GM19452 (cell line): ENCODE measurements at regions not wholly inside any gene's neighbourhood (a gene's known extent, or its start where the extent isn't known, plus 50 kb on each side); places are given as distances from the start of the nearest gene placed in this dataset.
A peak's percentile ranks its signal among the peaks of the same experiment; 100 is the strongest.

Source experiments
- ATAC-seq: cut with Tn5 transposase; IDR thresholded peaks from one replicate; pipeline ENCODE4 v1.9.1; 2021; ENCODE audit not compliant: unreplicated experiment

GRCh38 chr5:89759802-89760201, 649.8 kb downstream of the CETN3 start:
- no peak for ATAC-seq

- no peak for ATAC-seq
Observed at GRCh38 chr5:89758146-89758545, 651.4 kb downstream of the CETN3 start.

- ATAC-seq = no peak
Observed at GRCh38 chr5:89756955-89757354, 652.6 kb downstream of the CETN3 start.

GRCh38 chr5:89755024-89755423, 654.5 kb downstream of the CETN3 start:
- ATAC-seq = no peak

- ATAC-seq = no peak
Observed at GRCh38 chr5:89735082-89735481, 674.5 kb downstream of the CETN3 start.

GRCh38 chr5:89733772-89734171, 675.8 kb downstream of the CETN3 start:
- ATAC-seq = no peak

- peak; percentile 55 for ATAC-seq
Observed at GRCh38 chr5:89729623-89730301, 679.8 kb downstream of the CETN3 start.

- ATAC-seq = no peak
Observed at GRCh38 chr5:89728750-89729149, 680.8 kb downstream of the CETN3 start.

- no peak for ATAC-seq
Observed at GRCh38 chr5:89728134-89728533, 681.4 kb downstream of the CETN3 start.

GRCh38 chr5:89724379-89725095, 685.0 kb downstream of the CETN3 start:
- no peak for ATAC-seq

- no peak for ATAC-seq
Observed at GRCh38 chr5:89723907-89724306, 685.6 kb downstream of the CETN3 start.

GRCh38 chr5:89722538-89722937, 687.0 kb downstream of the CETN3 start:
- no peak for ATAC-seq

- no peak for ATAC-seq
Observed at GRCh38 chr5:89721931-89722330, 687.6 kb downstream of the CETN3 start.

- no peak for ATAC-seq
Observed at GRCh38 chr5:89721353-89721752, 688.2 kb downstream of the CETN3 start.

- no peak for ATAC-seq
Observed at GRCh38 chr5:89712134-89712700, 697.3 kb downstream of the CETN3 start.

GRCh38 chr5:89711526-89711925, 698.0 kb downstream of the CETN3 start:
- ATAC-seq = no peak

GRCh38 chr5:89710006-89710405, 699.5 kb downstream of the CETN3 start:
- no peak for ATAC-seq

GRCh38 chr5:89707891-89708290, 701.7 kb downstream of the CETN3 start:
- no peak for ATAC-seq

- no peak for ATAC-seq
Observed at GRCh38 chr5:89706731-89707130, 702.8 kb downstream of the CETN3 start.

GRCh38 chr5:89703817-89704216, 705.7 kb downstream of the CETN3 start:
- no peak for ATAC-seq

- no peak for ATAC-seq
Observed at GRCh38 chr5:89698028-89698427, 711.5 kb downstream of the CETN3 start.

GRCh38 chr5:89697581-89697980, 712.0 kb downstream of the CETN3 start:
- no peak for ATAC-seq
